Loucy (cell line): ENCODE measurements at regions not wholly inside any gene's neighbourhood (a gene's known extent, or its start where the extent isn't known, plus 50 kb on each side); places are given as distances from the start of the nearest gene placed in this dataset.

Experiments
- H2AFZ ChIP-seq: fragments of 200-600 bp; sonication (generic); 2 replicates; pipeline ENCODE4 v1.6.0; 2016; ENCODE audit warnings: antibody characterized with exemption, mild to moderate bottlenecking, low read length, moderate library complexity
- H3F3A ChIP-seq: fragments of 200-600 bp; 2 replicates; pipeline ENCODE4 v1.6.0; 2016; ENCODE audit warnings: antibody characterized with exemption, low read depth, mild to moderate bottlenecking
- H3K27me3 ChIP-seq: fragments of 200-600 bp; sonication (generic); 2 replicates; pipeline ENCODE4 v1.6.1; 2014; ENCODE audit warnings: low read length, mild to moderate bottlenecking; ENCODE audit not compliant: insufficient read depth, poor library complexity, severe bottlenecking
- H3K36me3 ChIP-seq: fragments of 200-600 bp; sonication (generic); 2 replicates; pipeline ENCODE4 v1.6.1; 2016; ENCODE audit warnings: low read length; ENCODE audit not compliant: insufficient read depth
- H3K4me1 ChIP-seq: fragments of 200-600 bp; sonication (generic); 2 replicates; pipeline ENCODE4 v1.5.1; 2014; ENCODE audit warnings: low read length, mild to moderate bottlenecking; ENCODE audit not compliant: insufficient read depth, poor library complexity, severe bottlenecking
- H3K4me2 ChIP-seq: fragments of 200-600 bp; sonication (generic); 2 replicates; pipeline ENCODE4 v1.6.0; 2014; ENCODE audit warnings: antibody characterized with exemption, low read length, low read depth, mild to moderate bottlenecking; ENCODE audit not compliant: poor library complexity, severe bottlenecking
- H3K4me3 ChIP-seq: fragments of 200-600 bp; sonication (generic); 2 replicates; pipeline ENCODE4 v1.5.1; 2014; ENCODE audit warnings: low read length, mild to moderate bottlenecking, mixed read lengths; ENCODE audit not compliant: poor library complexity, severe bottlenecking
- H3K79me2 ChIP-seq: fragments of 200-600 bp; sonication (generic); 2 replicates; pipeline ENCODE4 v1.6.1; 2014; ENCODE audit warnings: low read length; ENCODE audit not compliant: insufficient read depth
- H3K9ac ChIP-seq: fragments of 200-600 bp; sonication (generic); 2 replicates; pipeline ENCODE4 v1.6.0; 2014; ENCODE audit warnings: mild to moderate bottlenecking, low read depth, low read length, moderate library complexity; ENCODE audit not compliant: poor library complexity, severe bottlenecking
- H3K9me2 ChIP-seq: fragments of 200-600 bp; sonication (generic); replicated peaks from 2 replicates; pipeline ENCODE4 v1.6.1; 2016; ENCODE audit warnings: low read depth, low read length, mixed read lengths
- H3K9me3 ChIP-seq: fragments of 200-600 bp; sonication (generic); 2 replicates; pipeline ENCODE4 v1.6.1; 2014; ENCODE audit warnings: mild to moderate bottlenecking, antibody characterized with exemption, low read length, low read depth; ENCODE audit not compliant: insufficient read depth
- H4K20me1 ChIP-seq: fragments of 200-600 bp; sonication (generic); 2 replicates; pipeline ENCODE4 v1.6.0; 2014; ENCODE audit warnings: antibody characterized with exemption, low read length, mild to moderate bottlenecking; ENCODE audit not compliant: insufficient read depth, poor library complexity, severe bottlenecking
- EZH2phosphoT487 ChIP-seq: fragments of 200-600 bp; IDR thresholded peaks from 2 replicates; pipeline ENCODE4 v1.6.1; 2018; ENCODE audit warnings: antibody characterized with exemption, mild to moderate bottlenecking, moderate library complexity, borderline replicate concordance
- TF ChIP-seq, protein P1 (sequence below): fragments of 200-600 bp; sonication (generic); conservative IDR thresholded peaks from 2 replicates; pipeline ENCODE4 v1.5.1; 2014; ENCODE audit warnings: mild to moderate bottlenecking, antibody characterized with exemption, low read length

GRCh38 chr2:122884889-122885288 is 1129.4 kb downstream of the TSN start:
- H3K4me3 ChIP-seq, result no peak overlapping the region
- no peaks in the 10 kb centered on the region for H3F3A ChIP-seq
- no peaks in the 10 kb centered on the region for H3K9me2 ChIP-seq
- no peak overlapping the region for H2AFZ ChIP-seq
- no peaks in the 10 kb centered on the region for H4K20me1 ChIP-seq
- no peak overlapping the region for H3K9ac ChIP-seq
- H3K79me2 ChIP-seq, result no peaks in the 10 kb centered on the region
- H3K4me1 ChIP-seq, result no peaks in the 10 kb centered on the region
- TF ChIP-seq, protein P1, sequence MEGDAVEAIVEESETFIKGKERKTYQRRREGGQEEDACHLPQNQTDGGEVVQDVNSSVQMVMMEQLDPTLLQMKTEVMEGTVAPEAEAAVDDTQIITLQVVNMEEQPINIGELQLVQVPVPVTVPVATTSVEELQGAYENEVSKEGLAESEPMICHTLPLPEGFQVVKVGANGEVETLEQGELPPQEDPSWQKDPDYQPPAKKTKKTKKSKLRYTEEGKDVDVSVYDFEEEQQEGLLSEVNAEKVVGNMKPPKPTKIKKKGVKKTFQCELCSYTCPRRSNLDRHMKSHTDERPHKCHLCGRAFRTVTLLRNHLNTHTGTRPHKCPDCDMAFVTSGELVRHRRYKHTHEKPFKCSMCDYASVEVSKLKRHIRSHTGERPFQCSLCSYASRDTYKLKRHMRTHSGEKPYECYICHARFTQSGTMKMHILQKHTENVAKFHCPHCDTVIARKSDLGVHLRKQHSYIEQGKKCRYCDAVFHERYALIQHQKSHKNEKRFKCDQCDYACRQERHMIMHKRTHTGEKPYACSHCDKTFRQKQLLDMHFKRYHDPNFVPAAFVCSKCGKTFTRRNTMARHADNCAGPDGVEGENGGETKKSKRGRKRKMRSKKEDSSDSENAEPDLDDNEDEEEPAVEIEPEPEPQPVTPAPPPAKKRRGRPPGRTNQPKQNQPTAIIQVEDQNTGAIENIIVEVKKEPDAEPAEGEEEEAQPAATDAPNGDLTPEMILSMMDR, result no peak
- no peak for TF ChIP-seq EZH2phosphoT487
- no peaks in the 10 kb centered on the region for H3K9me3 ChIP-seq
- no peak overlapping the region for H3K4me2 ChIP-seq
- H3K36me3 ChIP-seq, result no peaks in the 10 kb centered on the region
- no peaks in the 10 kb centered on the region for H3K27me3 ChIP-seq

GRCh38 chr2:122885436-122885835 is 1130.0 kb downstream of the TSN start:
- Histone ChIP-seq H3K27me3 (no peaks in the 10 kb centered on the region), H3K9ac (no peak overlapping the region), H4K20me1 (no peaks in the 10 kb centered on the region), H3K4me2 (no peak overlapping the region), H3K36me3 (no peaks in the 10 kb centered on the region), H3K9me3 (no peaks in the 10 kb centered on the region), H3K79me2 (no peaks in the 10 kb centered on the region), H2AFZ (no peak overlapping the region), H3K9me2 (no peaks in the 10 kb centered on the region), H3K4me3 (no peak overlapping the region), H3K4me1 (no peaks in the 10 kb centered on the region), H3F3A (no peaks in the 10 kb centered on the region)
- TF ChIP-seq, protein P1, result no peak
- no peak for TF ChIP-seq EZH2phosphoT487

GRCh38 chr2:122886479-122887145 is 1131.2 kb downstream of the TSN start:
- H3K4me2 ChIP-seq, result no peak overlapping the region
- no peak overlapping the region for H3K9ac ChIP-seq
- no peaks in the 10 kb centered on the region for H4K20me1 ChIP-seq
- no peaks in the 10 kb centered on the region for H3K27me3 ChIP-seq
- TF ChIP-seq, protein P1, result no peak
- TF ChIP-seq EZH2phosphoT487, result no peak
- no peaks in the 10 kb centered on the region for H3K36me3 ChIP-seq
- no peaks in the 10 kb centered on the region for H3K4me1 ChIP-seq
- no peaks in the 10 kb centered on the region for H3K9me2 ChIP-seq
- no peaks in the 10 kb centered on the region for H3K9me3 ChIP-seq
- no peak overlapping the region for H3K4me3 ChIP-seq
- H3F3A ChIP-seq, result no peaks in the 10 kb centered on the region
- no peaks in the 10 kb centered on the region for H3K79me2 ChIP-seq
- no peak overlapping the region for H2AFZ ChIP-seq
